Stimulated activated naive CD8-positive, alpha-beta T cell treated with anti-CD3 and anti-CD28 coated beads, Interleukin-15, Interleukin-2, amounts not matched to agents 100 U/mL and 50 U/mL, for 24 hours (primary cell): ENCODE measurements at regions not wholly inside any gene's neighbourhood (a gene's known extent, or its start where the extent isn't known, plus 50 kb on each side); places are given as distances from the start of the nearest gene placed in this dataset.

Experiments used
- ATAC-seq: fragments of 150-1000 bp; cut with Tn5 transposase; one replicate; pipeline ENCODE4 v1.10.0; 2021
- DNase-seq: peaks from one replicate; pipeline ENCODE4 v3.0.0; 2021

GRCh38 chr4:159500861-159501260, 398.0 kb downstream of the RAPGEF2 start:
- ATAC-seq, result no peak
- no peak for DNase-seq

- DNase-seq (no peak), ATAC-seq (no peak)
Observed at GRCh38 chr4:159503236-159504008, 400.5 kb downstream of the RAPGEF2 start.

- ATAC-seq (no peak), DNase-seq (no peak)
Observed at GRCh38 chr4:159504684-159505083, 401.8 kb downstream of the RAPGEF2 start.

GRCh38 chr4:159505266-159505975, 402.5 kb downstream of the RAPGEF2 start:
- no peak for DNase-seq
- ATAC-seq, result no peak

GRCh38 chr4:159506801-159507517, 404.1 kb downstream of the RAPGEF2 start:
- DNase-seq (no peak), ATAC-seq (no peak)

GRCh38 chr4:159508917-159509500, 406.1 kb downstream of the RAPGEF2 start:
- DNase-seq (no peak), ATAC-seq (no peak)

GRCh38 chr4:159512348-159512747, 409.5 kb downstream of the RAPGEF2 start:
- no peak for ATAC-seq

GRCh38 chr4:159515314-159516025, 412.6 kb downstream of the RAPGEF2 start:
- DNase-seq (no peak), ATAC-seq (no peak)

More at GRCh38 chr4:159512348-159512747, 409.5 kb downstream of the RAPGEF2 start:
- no peak for DNase-seq

GRCh38 chr4:159516556-159517140, 413.8 kb downstream of the RAPGEF2 start:
- no peak for ATAC-seq
- DNase-seq, result no peak

GRCh38 chr4:159520074-159520473, 417.2 kb downstream of the RAPGEF2 start:
- no peak for ATAC-seq
- no peak for DNase-seq

GRCh38 chr4:159526172-159526571, 423.3 kb downstream of the RAPGEF2 start:
- no peak for ATAC-seq
- no peak for DNase-seq

GRCh38 chr4:159534655-159535054, 431.8 kb downstream of the RAPGEF2 start:
- no peak for ATAC-seq
- DNase-seq, result no peak

- ATAC-seq, result no peak
Observed at GRCh38 chr4:159538556-159538955, 435.7 kb downstream of the RAPGEF2 start.

GRCh38 chr4:159540038-159540437, 437.2 kb downstream of the RAPGEF2 start:
- DNase-seq (no peak), ATAC-seq (no peak)

More at GRCh38 chr4:159538556-159538955, 435.7 kb downstream of the RAPGEF2 start:
- DNase-seq, result no peak

GRCh38 chr4:159540501-159540900, 437.6 kb downstream of the RAPGEF2 start:
- no peak for DNase-seq
- ATAC-seq, result no peak

- no peak for DNase-seq
- no peak for ATAC-seq
Observed at GRCh38 chr4:159541143-159541542, 438.3 kb downstream of the RAPGEF2 start.

GRCh38 chr4:159542296-159542695, 439.4 kb downstream of the RAPGEF2 start:
- ATAC-seq, result no peak
- no peak for DNase-seq

GRCh38 chr4:159543831-159544230, 441.0 kb downstream of the RAPGEF2 start:
- DNase-seq, result no peak
- no peak for ATAC-seq

- DNase-seq (no peak), ATAC-seq (no peak)
Observed at GRCh38 chr4:159545556-159545955, 442.7 kb downstream of the RAPGEF2 start.

GRCh38 chr4:159547645-159548308, 444.9 kb downstream of the RAPGEF2 start:
- no peak for ATAC-seq

GRCh38 chr4:159549098-159549518, 446.2 kb downstream of the RAPGEF2 start:
- no peak for DNase-seq

More at GRCh38 chr4:159547645-159548308, 444.9 kb downstream of the RAPGEF2 start:
- no peak for DNase-seq

More at GRCh38 chr4:159549098-159549518, 446.2 kb downstream of the RAPGEF2 start:
- ATAC-seq, result no peak
